GM18868 (cell line): ENCODE measurements at regions not wholly inside any gene's neighbourhood (a gene's known extent, or its start where the extent isn't known, plus 50 kb on each side); places are given as distances from the start of the nearest gene placed in this dataset.
A peak's percentile ranks its signal among the peaks of the same experiment; 100 is the strongest.

Experiments
- ATAC-seq: cut with Tn5 transposase; IDR thresholded peaks from one replicate; pipeline ENCODE4 v1.9.1; 2021; ENCODE audit warnings: mild to moderate bottlenecking, moderate library complexity; ENCODE audit not compliant: unreplicated experiment

GRCh38 chr12:89257340-89257739 lies 95.0 kb downstream of the DUSP6 start:
- no peak for ATAC-seq

GRCh38 chr12:89256060-89256459 lies 96.2 kb downstream of the DUSP6 start:
- no peak for ATAC-seq

- no peak for ATAC-seq
Measured at GRCh38 chr12:89253488-89253887, 98.8 kb downstream of the DUSP6 start.

GRCh38 chr12:89252284-89252683 lies 100.0 kb downstream of the DUSP6 start:
- ATAC-seq = no peak

- no peak for ATAC-seq
Measured at GRCh38 chr12:89251342-89252271, 100.7 kb downstream of the DUSP6 start.

GRCh38 chr12:89250636-89251035 lies 101.7 kb downstream of the DUSP6 start:
- no peak for ATAC-seq

- no peak for ATAC-seq
Measured at GRCh38 chr12:89250213-89250612, 102.1 kb downstream of the DUSP6 start.

GRCh38 chr12:89247967-89248366 lies 104.3 kb downstream of the DUSP6 start:
- no peak for ATAC-seq

GRCh38 chr12:89247541-89247942 lies 104.8 kb downstream of the DUSP6 start:
- no peak for ATAC-seq

- ATAC-seq = no peak
Measured at GRCh38 chr12:89245090-89245489, 107.2 kb downstream of the DUSP6 start.

- peak; percentile 81 for ATAC-seq
Measured at GRCh38 chr12:89244536-89244935, 107.8 kb downstream of the DUSP6 start.

GRCh38 chr12:89243771-89244170 lies 108.5 kb downstream of the DUSP6 start:
- no peak for ATAC-seq

GRCh38 chr12:89239534-89239933 lies 112.8 kb downstream of the DUSP6 start:
- ATAC-seq = no peak

- ATAC-seq = no peak
Measured at GRCh38 chr12:89238593-89238992, 113.7 kb downstream of the DUSP6 start.

- ATAC-seq = no peak
Measured at GRCh38 chr12:89237763-89238162, 114.5 kb downstream of the DUSP6 start.

- no peak for ATAC-seq
Measured at GRCh38 chr12:89236748-89237383, 115.4 kb downstream of the DUSP6 start.

- ATAC-seq = no peak
Measured at GRCh38 chr12:89236237-89236636, 116.1 kb downstream of the DUSP6 start.

- no peak for ATAC-seq
Measured at GRCh38 chr12:89235189-89235993, 116.9 kb downstream of the DUSP6 start.

- peak; percentile 36 for ATAC-seq
Measured at GRCh38 chr12:89234324-89235114, 117.8 kb downstream of the DUSP6 start.

GRCh38 chr12:89231686-89232085 lies 120.6 kb downstream of the DUSP6 start:
- no peak for ATAC-seq
